Liver (tissue), 3 donors: ENCODE measurements at regions not wholly inside any gene's neighbourhood (a gene's known extent, or its start where the extent isn't known, plus 50 kb on each side); places are given as distances from the start of the nearest gene placed in this dataset.

Experiments
- ATF3 ChIP-seq: IDR thresholded peaks from 2 replicates; pipeline ENCODE4 v1.6.1; 2016; ENCODE audit warnings: antibody characterized with exemption
- CTCF ChIP-seq: fragments of 150-350 bp; IDR thresholded peaks from 2 replicates; pipeline ENCODE4 v1.5.1; 2017; ENCODE audit warnings: improper control_type of control experiment, low read depth, low read length; ENCODE audit not compliant: missing input control
- EGR1 ChIP-seq, 2 donors: IDR thresholded peaks; 2 replicates each; pipeline ENCODE4 v1.6.1; 2016 to 2018; ENCODE audit warnings: antibody characterized with exemption in 2 of 2, low read depth in 2 of 2
- GABPA ChIP-seq, 2 donors: IDR thresholded peaks in 1 of 2; conservative IDR thresholded peaks in 1 of 2; 2 replicates each; pipeline ENCODE4 v1.6.1; 2016; ENCODE audit warnings: antibody characterized with exemption in 2 of 2, mild to moderate bottlenecking in 1 of 2, moderate library complexity in 1 of 2
- MAX ChIP-seq: IDR thresholded peaks from 2 replicates; pipeline ENCODE4 v1.6.1; 2016; ENCODE audit warnings: antibody characterized with exemption
- RXRA ChIP-seq, 2 donors: IDR thresholded peaks; 2 replicates each; pipeline ENCODE4 v1.6.1; 2017 to 2018; ENCODE audit warnings: antibody characterized with exemption in 2 of 2, mild to moderate bottlenecking in 1 of 2
- SP1 ChIP-seq: IDR thresholded peaks from 2 replicates; pipeline ENCODE4 v1.6.1; 2018; ENCODE audit warnings: antibody characterized with exemption, mild to moderate bottlenecking
- TAF1 ChIP-seq: conservative IDR thresholded peaks from 2 replicates; pipeline ENCODE4 v1.6.1; 2016; ENCODE audit warnings: antibody characterized with exemption, mild to moderate bottlenecking
- YY1 ChIP-seq: IDR thresholded peaks from 2 replicates; pipeline ENCODE4 v1.6.1; 2016; ENCODE audit warnings: antibody characterized with exemption, mild to moderate bottlenecking
- ZBTB33 ChIP-seq: IDR thresholded peaks from 2 replicates; pipeline ENCODE4 v1.6.1; 2016; ENCODE audit warnings: antibody characterized with exemption
- donor health status: healthy.
- donor health status: healthy.

GRCh38 chr4:138804711-138805110 lies 210.9 kb upstream of the NOCT start:
- TF ChIP-seq RXRA (IDR thresholded peaks at IDR 0.05) (no peak), TAF1 (no peak), CTCF (no peak), SP1 (no peak), ATF3 (no peak), MAX (no peak), GABPA (IDR thresholded peaks at IDR 0.05 in 1 of 2, conservative IDR thresholded peaks at IDR 0.05 in 1 of 2) (no peak), ZBTB33 (no peak), YY1 (no peak), EGR1 (IDR thresholded peaks at IDR 0.05; ENCODE audit: low read depth in 2 of 2) (no peak)
